ENCODE measurements at regions not wholly inside any gene's neighbourhood (a gene's known extent, or its start where the extent isn't known, plus 50 kb on each side); places are given as distances from the start of the nearest gene placed in this dataset.

GRCh38 chr2:125837611-125838010, 818.3 kb upstream of the GYPC start:
- DNase-seq (no peak), ATAC-seq (ENCODE audit: low read depth) (no peak)
- H2AK9ac ChIP-seq (replicated peaks; ENCODE audit: low read depth, low read length, poor library complexity) = no peak overlapping the region
- no peak overlapping the region; the same call in 1 of the 2 replicates for H3K56ac ChIP-seq (ENCODE audit: extremely low read depth, insufficient read depth, low read length)
- 42% methylated on average over 2 of the region's 5 CpGs; no CpG with 5 or more reads in 1 of the 2 experiments for WGBS, 2 experiments (ENCODE audit: extremely low coverage in 2 of 2, insufficient read length in 1 of 2)
- BruUV-seq (replicated peaks) = no TSS peak
- no peak overlapping the region for H2AK5ac ChIP-seq (ENCODE audit: low read depth, low read length)
- no peaks in the 10 kb centered on the region for H3K4me1 ChIP-seq (ENCODE audit: control insufficient read depth, insufficient read depth, low read length)
- H3K4me3 ChIP-seq (ENCODE audit: insufficient read depth, low read depth, low read length) = no peak overlapping the region
- H3K9me3 ChIP-seq (ENCODE audit: control insufficient read depth, insufficient read depth, low read length) = peaks cover 8% of the 10 kb centered on the region
- no peak overlapping the region for H3K23ac ChIP-seq (ENCODE audit: low read depth, low read length)
- H3K14ac ChIP-seq (replicated peaks; ENCODE audit: low read depth, low read length) = no peak overlapping the region
- TF ChIP-seq FOS (IDR thresholded peaks at IDR 0.05; ENCODE audit: low read depth, low read length) = no peak
- TF ChIP-seq MAFK (IDR thresholded peaks at IDR 0.05; ENCODE audit: low read depth, low read length) = no peak
- no peak for TF ChIP-seq POLR2A (IDR thresholded peaks at IDR 0.05; ENCODE audit: low read depth, low read length)
- no peak for TF ChIP-seq ELK1 (IDR thresholded peaks at IDR 0.05; ENCODE audit: borderline replicate concordance, low read depth, low read length)
- TF ChIP-seq CHD1 (IDR thresholded peaks at IDR 0.05; ENCODE audit: low read depth, low read length) = no peak
- no peak for TF ChIP-seq SMC3 (IDR thresholded peaks at IDR 0.05; ENCODE audit: low read depth, low read length)
- TF ChIP-seq RCOR1 (IDR thresholded peaks at IDR 0.05; ENCODE audit: insufficient replicate concordance, low read length) = no peak
- TF ChIP-seq MAZ (IDR thresholded peaks at IDR 0.05; ENCODE audit: borderline replicate concordance, low read depth, low read length) = no peak
- no peak overlapping the region for H2BK120ac ChIP-seq (ENCODE audit: low read depth, low read length)
- H3K27me3 ChIP-seq (ENCODE audit: control insufficient read depth, insufficient read depth, low read length) = no peaks in the 10 kb centered on the region
- H2BK15ac ChIP-seq (ENCODE audit: low read depth, low read length) = no peak overlapping the region
- no peak overlapping the region for H3K4me2 ChIP-seq (ENCODE audit: low read depth, low read length)
- POLR2A ChIA-PET (ENCODE audit: unreplicated experiment) = no interaction called here
- no peak overlapping the region for H2AFZ ChIP-seq (replicated peaks; ENCODE audit: low read length, poor library complexity)
- no peak overlapping the region for H2BK20ac ChIP-seq (ENCODE audit: low read depth, low read length)
- no peak overlapping the region for H4K91ac ChIP-seq (ENCODE audit: insufficient read depth, low read depth, low read length)
- intact Hi-C loops (cut with micrococcal nuclease) (no loop called here), dilution Hi-C loops (cut with HindIII; ENCODE audit: low sequenced_read_pairs, unreplicated experiment) (no loop called here), in situ Hi-C loops (cut with MboI; ENCODE audit: low sequenced_read_pairs) (no loop called here)
- H3K4ac ChIP-seq (ENCODE audit: low read depth, low read length) = no peak overlapping the region
- no peaks in the 10 kb centered on the region for H3K9me1 ChIP-seq (ENCODE audit: insufficient read depth, low read length)
- H3K9ac ChIP-seq (ENCODE audit: low read depth, low read length) = no peak overlapping the region
- H2BK5ac ChIP-seq (ENCODE audit: low read depth, low read length, poor library complexity, severe bottlenecking) = no peak overlapping the region
- no peaks in the 10 kb centered on the region for H4K20me1 ChIP-seq (ENCODE audit: insufficient read depth, low read length)
- CTCF ChIA-PET = no interaction called here
- H4K8ac ChIP-seq (ENCODE audit: low read depth in 2 of 2, low read length in 2 of 2) = no peak overlapping the region
- H3K36me3 ChIP-seq (ENCODE audit: control insufficient read depth, insufficient read depth, low read length) = no peaks in the 10 kb centered on the region
- H4K5ac ChIP-seq (ENCODE audit: low read depth, low read length) = no peak overlapping the region
- no peak overlapping the region for H3K18ac ChIP-seq (ENCODE audit: low read depth, low read length)
- H3K27ac ChIP-seq (ENCODE audit: insufficient read depth, low read length) = no peak overlapping the region
- no peaks in the 10 kb centered on the region for H3K79me1 ChIP-seq (ENCODE audit: low read depth in 1 of 2, low read length in 2 of 2)

Data from IMR-90 (cell line).